ENCODE measurements at regions not wholly inside any gene's neighbourhood (a gene's known extent, or its start where the extent isn't known, plus 50 kb on each side); places are given as distances from the start of the nearest gene placed in this dataset.

- TF ChIP-seq YY1 (IDR thresholded peaks at IDR 0.05; ENCODE audit: insufficient read depth, insufficient read length) (no peak), ZNF274 (IDR thresholded peaks at IDR 0.05; ENCODE audit: low read depth, low read length) (no peak), SUZ12 (IDR thresholded peaks at IDR 0.05; ENCODE audit: extremely low read depth, insufficient read depth, insufficient read length) (no peak)
These were observed 378.6 kb upstream of the EPHA5 start for GRCh38 chr4:66048861-66049260.

All from NT2/D1 (cell line).